B cell (primary cell): ENCODE measurements at regions not wholly inside any gene's neighbourhood (a gene's known extent, or its start where the extent isn't known, plus 50 kb on each side); places are given as distances from the start of the nearest gene placed in this dataset.

Source experiments
- ATAC-seq: fragments of 200-7000 bp; cut with Tn5 transposase; one replicate; pipeline ENCODE4 v1.10.0; 2021; ENCODE audit warnings: low read depth, mild to moderate bottlenecking, moderate number of reproducible peaks, moderate library complexity
- CTCF ChIA-PET: fragments of 350-600 bp; sonication (Branson Sonifier 250); formaldehyde crosslinking; loops from one replicate; lab custom pipeline; 2021; ENCODE audit warnings: antibody characterized with exemption, inconsistent platforms; lab: Charles Lee
- POLR2A ChIA-PET: fragments of 350-600 bp; sonication (Branson Sonifier 250); formaldehyde crosslinking; loops from one replicate; lab custom pipeline; 2021; ENCODE audit warnings: antibody characterized with exemption; lab: Charles Lee
- DNase-seq: peaks from one replicate; pipeline ENCODE4 v3.0.0; 2013
- H2AFZ ChIP-seq: 2 replicates; pipeline ENCODE4 v1.6.1; 2012; ENCODE audit warnings: mild to moderate bottlenecking, low read depth, low read length; ENCODE audit not compliant: insufficient read depth, poor library complexity, severe bottlenecking
- H3K27ac ChIP-seq, 2 donors: 1 replicate in 1 of 2; 2 replicates in 1 of 2; pipeline ENCODE4 v1.5.1; 2012 to 2013; ENCODE audit warnings: low read length in 2 of 2, mild to moderate bottlenecking in 2 of 2, moderate library complexity in 1 of 2
- H3K27me3 ChIP-seq, 4 experiments: fragments of 200-600 bp in 1 of 4; sonication (generic) in 1 of 4; replicated peaks in 1 of 4; 1 replicate in 2 of 4; 2 replicates in 2 of 4; pipeline versions ENCODE4 v1.6.1 to v1.7.0; 2013 to 2016; ENCODE audit warnings: low read length in 3 of 4, mild to moderate bottlenecking in 2 of 4, mixed read lengths in 1 of 4, moderate library complexity in 1 of 4; ENCODE audit not compliant: insufficient read depth in 4 of 4, control insufficient read depth in 3 of 4; ENCODE audit errors: control extremely low read depth in 1 of 4
- H3K36me3 ChIP-seq, 2 experiments: replicated peaks in 1 of 2; 1 replicate in 1 of 2; 2 replicates in 1 of 2; pipeline versions ENCODE4 v1.6.1 to v1.7.1; 2013; ENCODE audit warnings: low read length in 1 of 2; ENCODE audit not compliant: insufficient read depth in 2 of 2, control insufficient read depth in 1 of 2; ENCODE audit errors: control extremely low read depth in 1 of 2, extremely low read depth in 1 of 2
- H3K4me1 ChIP-seq, 2 donors: fragments of 200-600 bp in 1 of 2; sonication (generic) in 1 of 2; 1 replicate in 1 of 2; 2 replicates in 1 of 2; pipeline versions ENCODE4 v1.5.1 to v1.6.1; 2013 to 2017; ENCODE audit warnings: low read length in 2 of 2; ENCODE audit not compliant: control insufficient read depth in 2 of 2, insufficient read depth in 2 of 2
- H3K4me2 ChIP-seq: replicated peaks from 2 replicates; pipeline ENCODE3; 2012; ENCODE audit warnings: mild to moderate bottlenecking, low read depth, low read length; ENCODE audit not compliant: poor library complexity, severe bottlenecking
- H3K4me3 ChIP-seq, 5 experiments: fragments of 200-600 bp in 1 of 5; sonication (generic) in 1 of 5; 1 replicate in 3 of 5; 2 replicates in 2 of 5; pipeline versions ENCODE4 v1.5.1 to v1.7.0; 2011 to 2016; ENCODE audit warnings: low read length in 4 of 5, mild to moderate bottlenecking in 4 of 5, low read depth in 2 of 5, control low read depth in 1 of 5, moderate library complexity in 1 of 5; ENCODE audit not compliant: insufficient read depth in 1 of 5; ENCODE audit errors: control extremely low read depth in 1 of 5, extremely low read depth in 1 of 5
- H3K79me2 ChIP-seq: fragments of 200-600 bp; sonication (generic); one replicate; pipeline ENCODE4 v1.6.0; 2016; ENCODE audit warnings: low read length; ENCODE audit not compliant: control insufficient read depth, insufficient read depth
- H3K9ac ChIP-seq: fragments of 200-600 bp; sonication (generic); 2 replicates; pipeline ENCODE4 v1.6.1; 2017; ENCODE audit warnings: mild to moderate bottlenecking, low read length, moderate library complexity
- H3K9me3 ChIP-seq, 3 donors: one replicate each; pipeline versions ENCODE4 v1.6.1 to v1.7.1; 2013; ENCODE audit warnings: low read length in 2 of 3; ENCODE audit not compliant: control insufficient read depth in 2 of 3, insufficient read depth in 1 of 3; ENCODE audit errors: control extremely low read depth in 1 of 3
- H4K20me1 ChIP-seq: 2 replicates; pipeline ENCODE4 v1.6.0; 2012; ENCODE audit warnings: mild to moderate bottlenecking, low read length; ENCODE audit not compliant: insufficient read depth, control insufficient read depth, poor library complexity, severe bottlenecking
- H3K27ac Mint-ChIP-seq: one replicate; pipeline ENCODE4 v1.8.0; 2021; ENCODE audit warnings: mixed read lengths
- H3K27me3 Mint-ChIP-seq: one replicate; pipeline ENCODE4 v1.8.0; 2021; ENCODE audit warnings: mixed read lengths
- H3K4me1 Mint-ChIP-seq: one replicate; pipeline ENCODE4 v1.8.0; 2021; ENCODE audit warnings: mixed read lengths
- H3K4me3 Mint-ChIP-seq: one replicate; pipeline ENCODE4 v1.8.0; 2021; ENCODE audit warnings: mixed read lengths
- H3K9me3 Mint-ChIP-seq: one replicate; pipeline ENCODE4 v1.8.0; 2022; ENCODE audit warnings: mixed read lengths; ENCODE audit not compliant: insufficient read depth
- EZH2 ChIP-seq: IDR thresholded peaks from 2 replicates; pipeline ENCODE4 v1.6.1; 2012; ENCODE audit warnings: borderline replicate concordance, low read depth, mild to moderate bottlenecking, moderate library complexity, low read length; ENCODE audit not compliant: insufficient read depth, poor library complexity, severe bottlenecking
- WGBS: methylation state at CpG from one replicate; pipeline ENCODE4 v1.1.5; 2013; ENCODE audit warnings: missing lambda C conversion rate; ENCODE audit not compliant: insufficient coverage; 5-methylcytosine and 5-hydroxymethylcytosine counted together
- intact Hi-C: fragments of 100-400 bp; cut with micrococcal nuclease; formaldehyde crosslinking; loops from one replicate; pipeline ENCODE4 v1.10.0; 2022
- TF ChIP-seq, protein P1 (sequence below): fragments of 200-600 bp; IDR thresholded peaks from one replicate; pipeline ENCODE4 v1.8.0; 2022; ENCODE audit warnings: antibody characterized with exemption, mild to moderate bottlenecking

DNA sequence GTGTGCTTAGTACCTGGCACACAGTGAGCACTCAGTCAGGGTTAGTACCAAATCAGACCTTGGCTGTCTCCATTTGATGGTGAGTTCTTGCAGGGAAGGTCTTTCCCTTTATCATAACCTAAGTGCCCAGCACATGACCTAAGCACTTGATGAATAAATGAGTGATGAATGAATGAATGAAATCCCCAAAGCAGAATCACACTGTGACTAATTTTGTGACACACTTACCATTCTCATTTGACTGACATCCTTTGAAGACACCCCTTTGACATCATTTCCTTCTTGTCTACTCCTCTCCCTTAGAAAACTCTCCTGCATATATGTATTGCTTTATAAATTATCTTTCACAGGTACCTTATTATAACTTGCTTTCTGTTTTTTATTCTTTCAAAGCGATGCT is 130.2 kb upstream of the ELL2 start:
- no peaks in the 10 kb centered on the region for H3K27me3 ChIP-seq
- no peak overlapping the region for H3K4me3 Mint-ChIP-seq

DNA sequence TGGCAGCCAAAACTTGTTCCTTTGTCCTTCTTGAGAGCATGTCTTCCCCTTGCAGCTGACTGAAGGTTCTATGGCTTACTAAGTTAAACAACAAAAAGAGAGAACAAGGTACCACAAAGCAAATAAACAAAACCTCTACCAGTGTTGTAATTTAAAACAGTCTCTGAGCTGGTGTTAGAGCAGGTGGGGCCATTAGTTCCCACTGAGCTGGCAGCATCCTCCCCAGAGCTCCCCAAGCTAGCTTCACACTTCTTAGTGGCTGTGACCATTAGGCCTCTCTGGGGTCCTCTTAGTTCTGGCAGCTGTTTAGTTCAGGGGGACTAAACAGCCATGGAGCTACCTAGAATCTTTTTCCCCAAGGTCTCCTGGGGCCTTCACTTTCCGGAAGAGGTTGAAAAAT is 128.6 kb upstream of the ELL2 start:
- no peak for DNase-seq
- CTCF ChIA-PET: no interaction called here
- Histone ChIP-seq H2AFZ (no peak overlapping the region), H3K4me1 (no peaks in the 10 kb centered on the region), H3K4me3 (no peak overlapping the region), H4K20me1 (no peaks in the 10 kb centered on the region), H3K27me3 (no peaks in the 10 kb centered on the region), H3K4me2 (no peak overlapping the region), H3K36me3 (no peaks in the 10 kb centered on the region), H3K79me2 (no peaks in the 10 kb centered on the region), H3K27ac (no peak overlapping the region), H3K9ac (no peak overlapping the region), H3K9me3 (no peaks in the 10 kb centered on the region)
- Mint-ChIP-seq H3K4me1 (peaks cover 3% of the 10 kb centered on the region), H3K27me3 (no peaks in the 10 kb centered on the region), H3K4me3 (no peak overlapping the region), H3K9me3 (no peaks in the 10 kb centered on the region), H3K27ac (no peak overlapping the region)
- whole genome bisulfite sequencing: no CpG with 5 or more reads among the region's 1 CpG
- ATAC-seq: no peak
- TF ChIP-seq, protein P1, sequence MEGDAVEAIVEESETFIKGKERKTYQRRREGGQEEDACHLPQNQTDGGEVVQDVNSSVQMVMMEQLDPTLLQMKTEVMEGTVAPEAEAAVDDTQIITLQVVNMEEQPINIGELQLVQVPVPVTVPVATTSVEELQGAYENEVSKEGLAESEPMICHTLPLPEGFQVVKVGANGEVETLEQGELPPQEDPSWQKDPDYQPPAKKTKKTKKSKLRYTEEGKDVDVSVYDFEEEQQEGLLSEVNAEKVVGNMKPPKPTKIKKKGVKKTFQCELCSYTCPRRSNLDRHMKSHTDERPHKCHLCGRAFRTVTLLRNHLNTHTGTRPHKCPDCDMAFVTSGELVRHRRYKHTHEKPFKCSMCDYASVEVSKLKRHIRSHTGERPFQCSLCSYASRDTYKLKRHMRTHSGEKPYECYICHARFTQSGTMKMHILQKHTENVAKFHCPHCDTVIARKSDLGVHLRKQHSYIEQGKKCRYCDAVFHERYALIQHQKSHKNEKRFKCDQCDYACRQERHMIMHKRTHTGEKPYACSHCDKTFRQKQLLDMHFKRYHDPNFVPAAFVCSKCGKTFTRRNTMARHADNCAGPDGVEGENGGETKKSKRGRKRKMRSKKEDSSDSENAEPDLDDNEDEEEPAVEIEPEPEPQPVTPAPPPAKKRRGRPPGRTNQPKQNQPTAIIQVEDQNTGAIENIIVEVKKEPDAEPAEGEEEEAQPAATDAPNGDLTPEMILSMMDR: no peak
- TF ChIP-seq EZH2: no peak
- intact Hi-C loops: no loop called here
- POLR2A ChIA-PET: no interaction called here

More for the DNA sequence above, 130.2 kb upstream of the ELL2 start:
- H4K20me1 ChIP-seq: no peaks in the 10 kb centered on the region
- H3K36me3 ChIP-seq: no peaks in the 10 kb centered on the region
- DNase-seq (no peak), ATAC-seq (no peak)
- no peaks in the 10 kb centered on the region for H3K4me1 ChIP-seq
- H3K4me1 Mint-ChIP-seq: peaks cover 3% of the 10 kb centered on the region
- no peak overlapping the region for H2AFZ ChIP-seq
- no peaks in the 10 kb centered on the region for H3K27me3 Mint-ChIP-seq
- no peak overlapping the region for H3K27ac ChIP-seq
- H3K9me3 ChIP-seq: no peaks in the 10 kb centered on the region
- no CpG with 5 or more reads among the region's 1 CpG for WGBS
- H3K4me3 ChIP-seq: no peak overlapping the region
- no peak for TF ChIP-seq EZH2
- TF ChIP-seq, protein P1: no peak
- H3K4me2 ChIP-seq: no peak overlapping the region
- no peak overlapping the region for H3K9ac ChIP-seq
- intact Hi-C loops: no loop called here
- H3K9me3 Mint-ChIP-seq: no peaks in the 10 kb centered on the region
- CTCF ChIA-PET: no interaction called here
- POLR2A ChIA-PET: no interaction called here
- H3K27ac Mint-ChIP-seq: no peak overlapping the region
- H3K79me2 ChIP-seq: no peaks in the 10 kb centered on the region
